ENCODE measurements at regions not wholly inside any gene's neighbourhood (a gene's known extent, or its start where the extent isn't known, plus 50 kb on each side); places are given as distances from the start of the nearest gene placed in this dataset.

DNA sequence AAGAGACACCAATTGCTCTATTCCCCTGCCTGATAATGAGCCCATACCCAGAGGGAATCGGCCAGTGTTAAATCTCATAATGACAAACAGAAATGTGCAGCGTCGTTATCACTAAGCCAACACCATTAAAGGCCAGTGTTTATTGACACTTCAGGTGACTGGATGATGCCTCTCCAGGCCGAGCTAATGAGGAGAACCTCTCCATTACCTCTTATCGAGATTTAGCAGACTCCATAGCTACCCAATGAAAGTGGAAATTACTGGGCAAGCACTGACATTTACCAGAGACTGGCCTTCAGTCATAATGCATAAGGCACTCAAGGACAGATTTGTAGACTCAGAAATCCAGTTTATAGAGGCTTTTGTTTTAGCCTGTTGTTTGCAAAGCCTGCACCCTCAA, 669.5 kb downstream of the MAFB start:
- TF ChIP-seq, protein P1, sequence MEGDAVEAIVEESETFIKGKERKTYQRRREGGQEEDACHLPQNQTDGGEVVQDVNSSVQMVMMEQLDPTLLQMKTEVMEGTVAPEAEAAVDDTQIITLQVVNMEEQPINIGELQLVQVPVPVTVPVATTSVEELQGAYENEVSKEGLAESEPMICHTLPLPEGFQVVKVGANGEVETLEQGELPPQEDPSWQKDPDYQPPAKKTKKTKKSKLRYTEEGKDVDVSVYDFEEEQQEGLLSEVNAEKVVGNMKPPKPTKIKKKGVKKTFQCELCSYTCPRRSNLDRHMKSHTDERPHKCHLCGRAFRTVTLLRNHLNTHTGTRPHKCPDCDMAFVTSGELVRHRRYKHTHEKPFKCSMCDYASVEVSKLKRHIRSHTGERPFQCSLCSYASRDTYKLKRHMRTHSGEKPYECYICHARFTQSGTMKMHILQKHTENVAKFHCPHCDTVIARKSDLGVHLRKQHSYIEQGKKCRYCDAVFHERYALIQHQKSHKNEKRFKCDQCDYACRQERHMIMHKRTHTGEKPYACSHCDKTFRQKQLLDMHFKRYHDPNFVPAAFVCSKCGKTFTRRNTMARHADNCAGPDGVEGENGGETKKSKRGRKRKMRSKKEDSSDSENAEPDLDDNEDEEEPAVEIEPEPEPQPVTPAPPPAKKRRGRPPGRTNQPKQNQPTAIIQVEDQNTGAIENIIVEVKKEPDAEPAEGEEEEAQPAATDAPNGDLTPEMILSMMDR (conservative IDR thresholded peaks at IDR 0.05; ENCODE audit: low read depth, low read length), result no peak
- TF ChIP-seq EZH2phosphoT487 (IDR thresholded peaks at IDR 0.05; ENCODE audit: borderline replicate concordance, low read length) (no peak), EZH2 (IDR thresholded peaks at IDR 0.05; ENCODE audit: low read length, unreplicated experiment) (no peak)
